ENCODE measurements at regions not wholly inside any gene's neighbourhood (a gene's known extent, or its start where the extent isn't known, plus 50 kb on each side); places are given as distances from the start of the nearest gene placed in this dataset.

DNA sequence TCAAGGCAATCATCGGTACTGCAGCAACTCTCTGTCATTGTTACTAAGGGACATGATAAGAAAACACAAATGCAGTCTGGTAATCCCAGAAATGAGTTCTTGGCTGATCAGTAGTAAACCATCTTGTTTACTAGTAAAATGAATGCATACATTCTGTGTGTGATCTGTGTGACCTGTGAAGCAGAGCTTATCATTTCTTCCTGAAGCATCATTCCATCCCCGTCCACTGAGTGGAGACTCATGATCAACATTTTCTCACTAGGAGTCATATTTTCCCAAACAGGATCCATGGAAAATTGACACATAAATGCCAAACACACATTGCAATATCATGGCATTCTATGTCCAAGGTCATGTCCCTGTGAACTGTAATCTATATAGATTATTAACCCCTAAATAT, 226.1 kb downstream of the ANKRD50 start:
- H3K4me3 Mint-ChIP-seq, result no peak overlapping the region

GRCh38 chr4:124487651-124488050, 224.9 kb downstream of the ANKRD50 start:
- Mint-ChIP-seq H3K27me3 (ENCODE audit: insufficient read depth) (peaks cover 2% of the 10 kb centered on the region; the same call in 1 of the 2 replicates), H3K4me3 (no peak overlapping the region), H3K36me3 (ENCODE audit: low read depth) (no peaks in the 10 kb centered on the region), H3K4me1 (ENCODE audit: low read depth) (peaks cover 6% of the 10 kb centered on the region; the same call in 1 of the 2 replicates), H3K27ac (no peak overlapping the region), H3K9me3 (no peaks in the 10 kb centered on the region)
- DNase-seq, result no peak
- TF ChIP-seq, protein P1, sequence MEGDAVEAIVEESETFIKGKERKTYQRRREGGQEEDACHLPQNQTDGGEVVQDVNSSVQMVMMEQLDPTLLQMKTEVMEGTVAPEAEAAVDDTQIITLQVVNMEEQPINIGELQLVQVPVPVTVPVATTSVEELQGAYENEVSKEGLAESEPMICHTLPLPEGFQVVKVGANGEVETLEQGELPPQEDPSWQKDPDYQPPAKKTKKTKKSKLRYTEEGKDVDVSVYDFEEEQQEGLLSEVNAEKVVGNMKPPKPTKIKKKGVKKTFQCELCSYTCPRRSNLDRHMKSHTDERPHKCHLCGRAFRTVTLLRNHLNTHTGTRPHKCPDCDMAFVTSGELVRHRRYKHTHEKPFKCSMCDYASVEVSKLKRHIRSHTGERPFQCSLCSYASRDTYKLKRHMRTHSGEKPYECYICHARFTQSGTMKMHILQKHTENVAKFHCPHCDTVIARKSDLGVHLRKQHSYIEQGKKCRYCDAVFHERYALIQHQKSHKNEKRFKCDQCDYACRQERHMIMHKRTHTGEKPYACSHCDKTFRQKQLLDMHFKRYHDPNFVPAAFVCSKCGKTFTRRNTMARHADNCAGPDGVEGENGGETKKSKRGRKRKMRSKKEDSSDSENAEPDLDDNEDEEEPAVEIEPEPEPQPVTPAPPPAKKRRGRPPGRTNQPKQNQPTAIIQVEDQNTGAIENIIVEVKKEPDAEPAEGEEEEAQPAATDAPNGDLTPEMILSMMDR (IDR thresholded peaks at IDR 0.05), result no peak

More for the DNA sequence above, 226.1 kb downstream of the ANKRD50 start:
- DNase-seq, result no peak
- TF ChIP-seq, protein P1 (IDR thresholded peaks at IDR 0.05), result no peak
- Mint-ChIP-seq H3K27me3 (ENCODE audit: insufficient read depth) (peaks cover 2% of the 10 kb centered on the region; the same call in 1 of the 2 replicates), H3K9me3 (no peaks in the 10 kb centered on the region), H3K4me1 (ENCODE audit: low read depth) (peaks cover 8% of the 10 kb centered on the region; the same call in 1 of the 2 replicates), H3K27ac (no peak overlapping the region), H3K36me3 (ENCODE audit: low read depth) (no peaks in the 10 kb centered on the region)

DNA sequence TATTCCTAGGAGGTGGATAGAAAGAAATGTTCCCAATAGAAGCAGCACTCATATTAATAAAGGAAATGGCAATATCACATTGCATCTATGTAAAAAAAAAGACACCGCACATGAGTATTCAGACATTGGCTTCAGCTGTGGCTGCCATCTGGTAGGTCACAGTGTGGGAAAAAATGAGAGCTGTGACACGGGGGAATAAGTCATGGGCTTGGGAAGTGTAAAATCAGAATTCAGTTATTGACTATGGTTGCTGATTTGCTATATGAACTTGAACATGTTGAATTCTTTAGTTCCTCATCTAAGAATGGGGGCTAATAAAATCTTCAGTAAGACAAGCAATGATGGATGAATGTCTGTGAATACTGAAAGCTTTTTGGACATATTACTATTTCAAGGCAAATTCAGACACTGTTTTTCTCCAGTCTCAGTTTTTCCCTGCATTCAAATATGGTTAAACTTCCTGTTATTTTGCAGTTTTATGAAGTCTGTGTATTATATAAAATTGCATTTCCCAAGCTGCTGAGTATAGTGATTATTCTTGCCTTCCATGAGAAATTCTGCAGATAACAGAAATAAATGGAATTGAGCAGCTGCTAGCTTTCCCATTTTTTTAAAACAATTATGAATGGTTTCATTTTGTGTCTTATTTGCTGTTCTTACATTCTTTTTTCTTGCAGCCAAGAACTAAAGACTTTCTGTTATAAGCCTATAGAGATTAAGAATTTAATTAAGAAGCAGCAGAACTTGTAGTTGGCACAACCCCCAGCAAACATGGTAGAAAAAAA, 221.0 kb downstream of the ANKRD50 start:
- no peaks in the 10 kb centered on the region for H3K36me3 Mint-ChIP-seq (ENCODE audit: low read depth)
- H3K9me3 Mint-ChIP-seq, result no peaks in the 10 kb centered on the region
- no peak overlapping the region for H3K27ac Mint-ChIP-seq
- peaks cover 2% of the 10 kb centered on the region; the same call in 1 of the 2 replicates for H3K27me3 Mint-ChIP-seq (ENCODE audit: insufficient read depth)
- H3K4me1 Mint-ChIP-seq (ENCODE audit: low read depth), result no peaks in the 10 kb centered on the region
- DNase-seq, result no peak
- TF ChIP-seq, protein P1 (IDR thresholded peaks at IDR 0.05), result no peak
- no peak overlapping the region for H3K4me3 Mint-ChIP-seq

DNA sequence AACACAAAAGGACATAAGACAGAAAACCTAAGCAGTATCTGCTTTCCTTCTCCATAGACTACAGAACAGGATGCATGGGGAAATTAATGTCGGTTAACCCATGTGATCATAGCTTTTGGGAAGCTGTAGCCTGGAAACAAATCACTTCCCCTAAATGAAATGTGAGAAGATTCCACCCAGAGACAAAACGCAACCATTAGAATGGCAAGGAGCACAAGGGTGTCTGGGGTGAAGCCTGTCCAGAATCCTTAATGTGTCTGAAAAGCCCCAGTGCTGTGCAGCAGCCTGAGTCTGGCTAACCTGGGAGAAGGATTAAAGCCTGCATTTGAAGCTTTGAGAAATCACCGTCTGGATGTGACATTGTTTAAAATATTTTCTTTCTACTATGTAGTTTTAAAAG, 213.3 kb downstream of the ANKRD50 start:
- TF ChIP-seq, protein P1 (IDR thresholded peaks at IDR 0.05), result no peak
- no peak for DNase-seq
- no peak overlapping the region for H3K4me3 Mint-ChIP-seq
- H3K27ac Mint-ChIP-seq, result no peak overlapping the region
- no peaks in the 10 kb centered on the region for H3K9me3 Mint-ChIP-seq
- 0 out of 2 replicates have a peak, but pooled peaks cover 3% of the 10 kb centered on the region for H3K4me1 Mint-ChIP-seq (ENCODE audit: low read depth)
- no peaks in the 10 kb centered on the region for H3K27me3 Mint-ChIP-seq (ENCODE audit: insufficient read depth)
- H3K36me3 Mint-ChIP-seq (ENCODE audit: low read depth), result no peaks in the 10 kb centered on the region

- Mint-ChIP-seq H3K4me1 (ENCODE audit: low read depth) (0 out of 2 replicates have a peak, but pooled peaks cover 5% of the 10 kb centered on the region), H3K9me3 (no peaks in the 10 kb centered on the region), H3K27ac (no peak overlapping the region), H3K4me3 (no peak overlapping the region), H3K36me3 (ENCODE audit: low read depth) (no peaks in the 10 kb centered on the region), H3K27me3 (ENCODE audit: insufficient read depth) (no peaks in the 10 kb centered on the region)
- TF ChIP-seq, protein P1 (IDR thresholded peaks at IDR 0.05), result no peak
- DNase-seq, result no peak
Observed at GRCh38 chr4:124501576-124501975, 211.0 kb downstream of the ANKRD50 start.
